IMR-90 (cell line): ENCODE measurements at regions not wholly inside any gene's neighbourhood (a gene's known extent, or its start where the extent isn't known, plus 50 kb on each side); places are given as distances from the start of the nearest gene placed in this dataset.

Source experiments
- ATAC-seq: fragments of 200-7000 bp; cut with Tn5 transposase; 2 replicates; pipeline ENCODE4 v1.9.1; 2020; ENCODE audit warnings: low read depth, mild to moderate bottlenecking, moderate library complexity
- BruUV-seq: library from RNA; stranded (reverse); fragments of 400-500 nt; replicated peaks from 2 replicates; lab custom pipeline; 2021; lab: Mats Ljungman, UMichigan
- CTCF ChIA-PET: fragments of 300-600 bp; formaldehyde crosslinking; extraction: SDS; loops from one replicate; lab custom pipeline; 2021; ENCODE audit warnings: antibody characterized with exemption; lab: Yijun Ruan, JAX
- POLR2A ChIA-PET: fragments of 300-600 bp; sonication (Branson Sonifier 250); formaldehyde crosslinking; loops from one replicate; lab custom pipeline; 2022; ENCODE audit warnings: antibody characterized with exemption; ENCODE audit not compliant: unreplicated experiment; lab: Charles Lee
- DNase-seq: peaks from one replicate; pipeline ENCODE4 v3.0.0; 2013
- H2AFZ ChIP-seq: replicated peaks from 2 replicates; pipeline ENCODE3; 2013; ENCODE audit warnings: low read length, mild to moderate bottlenecking; ENCODE audit not compliant: poor library complexity
- H2AK5ac ChIP-seq: 2 replicates; pipeline ENCODE4 v1.6.1; 2013; ENCODE audit warnings: low read depth, low read length, inconsistent platforms
- H2AK9ac ChIP-seq: replicated peaks from 2 replicates; pipeline ENCODE3; 2013; ENCODE audit warnings: mild to moderate bottlenecking, low read depth, low read length, moderate library complexity; ENCODE audit not compliant: poor library complexity
- H2BK120ac ChIP-seq: 2 replicates; pipeline ENCODE4 v1.6.1; 2013; ENCODE audit warnings: low read depth, low read length, inconsistent platforms
- H2BK15ac ChIP-seq: 3 replicates; pipeline ENCODE4 v1.6.1; 2013; ENCODE audit warnings: low read depth, low read length, inconsistent platforms
- H2BK20ac ChIP-seq: 2 replicates; pipeline ENCODE4 v1.6.1; 2013; ENCODE audit warnings: low read depth, mild to moderate bottlenecking, inconsistent platforms, low read length, moderate library complexity
- H2BK5ac ChIP-seq: 2 replicates; pipeline ENCODE4 v1.6.1; 2013; ENCODE audit warnings: mild to moderate bottlenecking, low read depth, low read length, inconsistent platforms; ENCODE audit not compliant: poor library complexity, severe bottlenecking
- H3K14ac ChIP-seq: replicated peaks from 2 replicates; pipeline ENCODE4 v1.6.1; 2013; ENCODE audit warnings: low read depth, low read length, inconsistent platforms
- H3K18ac ChIP-seq: 2 replicates; pipeline ENCODE4 v1.6.1; 2013; ENCODE audit warnings: low read depth, low read length, control low read depth
- H3K23ac ChIP-seq: 2 replicates; pipeline ENCODE4 v1.6.1; 2013; ENCODE audit warnings: low read depth, low read length, inconsistent platforms
- H3K27ac ChIP-seq: 2 replicates; pipeline ENCODE4 v1.5.1; 2013; ENCODE audit warnings: mild to moderate bottlenecking, control low read depth, low read length; ENCODE audit not compliant: insufficient read depth
- H3K27me3 ChIP-seq: 2 replicates; pipeline ENCODE4 v1.6.1; 2013; ENCODE audit warnings: low read length; ENCODE audit not compliant: control insufficient read depth, insufficient read depth
- H3K36me3 ChIP-seq: 2 replicates; pipeline ENCODE4 v1.6.1; 2013; ENCODE audit warnings: low read length, mixed read lengths; ENCODE audit not compliant: control insufficient read depth, insufficient read depth
- H3K4ac ChIP-seq: 2 replicates; pipeline ENCODE4 v1.6.1; 2013; ENCODE audit warnings: low read depth, low read length, inconsistent platforms
- H3K4me1 ChIP-seq: 2 replicates; pipeline ENCODE4 v1.6.1; 2013; ENCODE audit warnings: low read length, mixed read lengths; ENCODE audit not compliant: control insufficient read depth, insufficient read depth
- H3K4me2 ChIP-seq: 2 replicates; pipeline ENCODE4 v1.6.1; 2013; ENCODE audit warnings: low read depth, mild to moderate bottlenecking, control low read depth, low read length, moderate library complexity
- H3K4me3 ChIP-seq: 2 replicates; pipeline ENCODE4 v1.5.1; 2013; ENCODE audit warnings: low read depth, mild to moderate bottlenecking, control low read depth, low read length, moderate library complexity; ENCODE audit not compliant: insufficient read depth
- H3K56ac ChIP-seq: 2 replicates; pipeline ENCODE4 v1.6.1; 2013; ENCODE audit warnings: low read length, inconsistent platforms; ENCODE audit not compliant: insufficient read depth; ENCODE audit errors: extremely low read depth
- H3K79me1 ChIP-seq, 2 experiments: 2 replicates each; pipeline ENCODE4 v1.6.1; 2013; ENCODE audit warnings: low read length in 2 of 2, inconsistent platforms in 1 of 2, low read depth in 1 of 2
- H3K9ac ChIP-seq: 2 replicates; pipeline ENCODE4 v1.6.1; 2013; ENCODE audit warnings: low read depth, low read length, control low read depth
- H3K9me1 ChIP-seq: 2 replicates; pipeline ENCODE4 v1.6.1; 2013; ENCODE audit warnings: low read length, inconsistent platforms; ENCODE audit not compliant: insufficient read depth
- H3K9me3 ChIP-seq: 2 replicates; pipeline ENCODE4 v1.6.1; 2013; ENCODE audit warnings: low read length; ENCODE audit not compliant: control insufficient read depth, insufficient read depth
- H4K20me1 ChIP-seq: 2 replicates; pipeline ENCODE4 v1.6.1; 2013; ENCODE audit warnings: low read length, inconsistent platforms; ENCODE audit not compliant: insufficient read depth
- H4K5ac ChIP-seq: 2 replicates; pipeline ENCODE4 v1.6.1; 2013; ENCODE audit warnings: mild to moderate bottlenecking, low read depth, low read length, control low read depth
- H4K8ac ChIP-seq, 2 experiments: 2 replicates each; pipeline ENCODE4 v1.6.1; 2013; ENCODE audit warnings: low read depth in 2 of 2, low read length in 2 of 2, control low read depth in 1 of 2, inconsistent platforms in 1 of 2
- H4K91ac ChIP-seq: 2 replicates; pipeline ENCODE4 v1.6.1; 2013; ENCODE audit warnings: low read depth, low read length, inconsistent platforms; ENCODE audit not compliant: insufficient read depth
- CEBPB ChIP-seq: IDR thresholded peaks from 2 replicates; pipeline ENCODE4 v1.6.1; 2012; ENCODE audit warnings: low read depth, low read length, improper control_type of control experiment
- MAZ ChIP-seq: IDR thresholded peaks from 2 replicates; pipeline ENCODE4 v1.6.1; 2012; ENCODE audit warnings: low read depth, mild to moderate bottlenecking, low read length, improper control_type of control experiment, moderate library complexity, borderline replicate concordance
- NFE2L2 ChIP-seq: fragments of 150-350 bp; IDR thresholded peaks from 2 replicates; pipeline ENCODE4 v1.6.1; 2016; ENCODE audit warnings: low read depth, mild to moderate bottlenecking, low read length
- RAD21 ChIP-seq: IDR thresholded peaks from 2 replicates; pipeline ENCODE4 v1.6.1; 2012; ENCODE audit warnings: low read length, improper control_type of control experiment
- RCOR1 ChIP-seq: IDR thresholded peaks from 2 replicates; pipeline ENCODE4 v1.6.1; 2012; ENCODE audit warnings: mild to moderate bottlenecking, low read length, improper control_type of control experiment; ENCODE audit not compliant: insufficient replicate concordance
- RFX5 ChIP-seq: IDR thresholded peaks from 2 replicates; pipeline ENCODE4 v1.8.0; 2012; ENCODE audit warnings: low read depth, mild to moderate bottlenecking, low read length, moderate library complexity
- WGBS, 2 experiments: methylation state at CpG; one replicate each; pipeline versions ENCODE4 v1.1.5 to v1.1.7; 2013; ENCODE audit warnings: missing lambda C conversion rate in 2 of 2; ENCODE audit not compliant: insufficient read length in 1 of 2; ENCODE audit errors: extremely low coverage in 2 of 2; 5-methylcytosine and 5-hydroxymethylcytosine counted together
- dilution Hi-C: fragments of 300-500 bp; cut with HindIII; formaldehyde crosslinking; loops from one replicate; pipeline ENCODE4 v1.14.3; 2018; ENCODE audit warnings: low sequenced_read_pairs; ENCODE audit not compliant: unreplicated experiment
- in situ Hi-C: fragments of 300-500 bp; cut with MboI; formaldehyde crosslinking; loops from 3 replicates; pipeline ENCODE4 v1.14.3; 2019; ENCODE audit warnings: low sequenced_read_pairs, inconsistent platforms, mixed read lengths
- intact Hi-C: fragments of 100-400 bp; cut with micrococcal nuclease; formaldehyde crosslinking; loops from 2 replicates; pipeline ENCODE4 v1.10.0; 2022
- TF ChIP-seq, protein P1 (sequence below): conservative IDR thresholded peaks from 2 replicates; pipeline ENCODE4 v1.5.1; 2012; ENCODE audit warnings: mild to moderate bottlenecking, low read depth, low read length, improper control_type of control experiment

DNA sequence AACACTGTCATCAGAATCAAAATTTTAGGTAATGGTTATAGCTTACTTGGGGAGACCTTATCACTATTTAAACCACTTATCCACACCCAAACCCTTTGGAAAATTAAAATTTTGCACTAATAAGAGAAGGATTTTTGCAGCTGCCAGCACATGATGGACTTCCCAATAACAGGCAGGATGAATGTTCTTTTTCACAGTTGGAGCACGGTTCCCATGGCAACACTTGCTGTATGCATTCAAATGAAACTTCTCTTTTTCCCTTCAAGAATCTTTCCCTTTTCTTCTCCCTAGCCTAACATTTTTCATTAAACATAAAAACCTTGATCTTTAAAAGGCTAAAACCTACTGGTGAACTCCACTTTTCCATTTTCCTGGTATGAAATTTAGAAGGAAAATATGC, 768.2 kb downstream of the KCTD8 start:
- in situ Hi-C loops, result no loop called here
- Histone ChIP-seq H3K4me1 (no peaks in the 10 kb centered on the region), H4K20me1 (no peaks in the 10 kb centered on the region), H4K91ac (no peak overlapping the region), H2AK9ac (no peak overlapping the region), H2BK20ac (no peak overlapping the region), H3K18ac (no peak overlapping the region), H3K36me3 (no peaks in the 10 kb centered on the region), H4K8ac (no peak overlapping the region), H3K4me3 (no peak overlapping the region), H2BK15ac (no peak overlapping the region), H3K14ac (no peak overlapping the region), H3K27me3 (no peaks in the 10 kb centered on the region), H2AK5ac (no peak overlapping the region), H2BK5ac (no peak overlapping the region), H3K4me2 (no peak overlapping the region), H3K56ac (no peak overlapping the region), H3K27ac (no peak overlapping the region), H2AFZ (no peak overlapping the region), H3K4ac (no peak overlapping the region), H4K5ac (no peak overlapping the region), H3K9me1 (no peaks in the 10 kb centered on the region), H2BK120ac (no peak overlapping the region), H3K23ac (no peak overlapping the region), H3K9ac (no peak overlapping the region), H3K9me3 (0 out of 2 replicates have a peak, but pooled peaks cover 2% of the 10 kb centered on the region), H3K79me1 (no peaks in the 10 kb centered on the region)
- no CpG with 5 or more reads among the region's 1 CpG for WGBS, 2 experiments
- CTCF ChIA-PET, result no interaction called here
- ATAC-seq (no peak), DNase-seq (no peak)
- intact Hi-C loops, result no loop called here
- BruUV-seq, result no TSS peak
- POLR2A ChIA-PET, result no interaction called here
- dilution Hi-C loops, result no loop called here
- TF ChIP-seq CEBPB (no peak), RCOR1 (no peak), RAD21 (no peak), RFX5 (no peak), MAZ (no peak), NFE2L2 (no peak)
- TF ChIP-seq, protein P1, sequence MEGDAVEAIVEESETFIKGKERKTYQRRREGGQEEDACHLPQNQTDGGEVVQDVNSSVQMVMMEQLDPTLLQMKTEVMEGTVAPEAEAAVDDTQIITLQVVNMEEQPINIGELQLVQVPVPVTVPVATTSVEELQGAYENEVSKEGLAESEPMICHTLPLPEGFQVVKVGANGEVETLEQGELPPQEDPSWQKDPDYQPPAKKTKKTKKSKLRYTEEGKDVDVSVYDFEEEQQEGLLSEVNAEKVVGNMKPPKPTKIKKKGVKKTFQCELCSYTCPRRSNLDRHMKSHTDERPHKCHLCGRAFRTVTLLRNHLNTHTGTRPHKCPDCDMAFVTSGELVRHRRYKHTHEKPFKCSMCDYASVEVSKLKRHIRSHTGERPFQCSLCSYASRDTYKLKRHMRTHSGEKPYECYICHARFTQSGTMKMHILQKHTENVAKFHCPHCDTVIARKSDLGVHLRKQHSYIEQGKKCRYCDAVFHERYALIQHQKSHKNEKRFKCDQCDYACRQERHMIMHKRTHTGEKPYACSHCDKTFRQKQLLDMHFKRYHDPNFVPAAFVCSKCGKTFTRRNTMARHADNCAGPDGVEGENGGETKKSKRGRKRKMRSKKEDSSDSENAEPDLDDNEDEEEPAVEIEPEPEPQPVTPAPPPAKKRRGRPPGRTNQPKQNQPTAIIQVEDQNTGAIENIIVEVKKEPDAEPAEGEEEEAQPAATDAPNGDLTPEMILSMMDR, result no peak
